HEK293 (cell line): ENCODE measurements at regions not wholly inside any gene's neighbourhood (a gene's known extent, or its start where the extent isn't known, plus 50 kb on each side); places are given as distances from the start of the nearest gene placed in this dataset.
A peak's percentile ranks its signal among the peaks of the same experiment; 100 is the strongest.

ENCODE experiments used
- CTCF ChIA-PET: fragments of 350-600 bp; formaldehyde crosslinking; extraction: SDS; loops from one replicate; lab custom pipeline; 2021; ENCODE audit warnings: antibody characterized with exemption; lab: Yijun Ruan, JAX
- POLR2A ChIA-PET: fragments of 300-600 bp; formaldehyde crosslinking; extraction: SDS; loops from one replicate; lab custom pipeline; 2020; ENCODE audit warnings: antibody characterized with exemption, inconsistent platforms; lab: Yijun Ruan, JAX
- H3K27ac ChIP-seq: fragments of 200-500 bp; sonication (Bioruptor generic); 2 replicates; pipeline ENCODE4 v1.5.1; 2014; ENCODE audit warnings: low read depth, low read length, control low read depth, inconsistent platforms; ENCODE audit errors: extremely low read depth
- H3K36me3 ChIP-seq, 2 experiments: fragments of 200-500 bp in 1 of 2; sonication (Bioruptor generic) in 1 of 2; 1 replicate in 1 of 2; 2 replicates in 1 of 2; pipeline ENCODE4 v1.5.1; 2014 to 2017; ENCODE audit warnings: inconsistent platforms in 2 of 2, low read length in 2 of 2; ENCODE audit not compliant: control insufficient read depth in 2 of 2, insufficient read depth in 1 of 2
- H3K4me1 ChIP-seq: fragments of 200-500 bp; sonication (Bioruptor generic); 2 replicates; pipeline ENCODE4 v1.5.1; 2014; ENCODE audit warnings: mild to moderate bottlenecking, low read length, inconsistent platforms; ENCODE audit not compliant: control insufficient read depth, insufficient read depth
- H3K4me3 ChIP-seq: 2 replicates; pipeline ENCODE4 v1.5.1; 2011; ENCODE audit warnings: low read depth, mild to moderate bottlenecking, control low read depth, low read length, moderate library complexity
- H3K9me3 ChIP-seq: fragments of 200-500 bp; sonication (Bioruptor generic); 2 replicates; pipeline ENCODE4 v1.5.1; 2014; ENCODE audit warnings: low read depth, low read length, inconsistent platforms; ENCODE audit not compliant: control insufficient read depth, insufficient read depth
- GFI1B ChIP-seq: fragments of 450-650 bp; formaldehyde crosslinking; IDR thresholded peaks from 2 replicates; pipeline ENCODE4 v1.5.1; 2016; ENCODE audit warnings: missing biosample characterization, missing genetic modification characterization
- KLF1 ChIP-seq: fragments of 450-650 bp; formaldehyde crosslinking; IDR thresholded peaks from 2 replicates; pipeline ENCODE4 v1.5.1; 2016; ENCODE audit warnings: missing biosample characterization, missing genetic modification characterization
- KLF8 ChIP-seq: fragments of 450-650 bp; formaldehyde crosslinking; IDR thresholded peaks from 2 replicates; pipeline ENCODE4 v1.5.1; 2016; ENCODE audit warnings: missing biosample characterization, missing genetic modification characterization
- OVOL3 ChIP-seq: fragments of 450-650 bp; formaldehyde crosslinking; IDR thresholded peaks from 2 replicates; pipeline ENCODE4 v1.5.1; 2016; ENCODE audit warnings: missing biosample characterization, missing genetic modification characterization
- PRDM6 ChIP-seq: fragments of 450-650 bp; formaldehyde crosslinking; IDR thresholded peaks from 2 replicates; pipeline ENCODE4 v1.5.1; 2017; ENCODE audit warnings: missing biosample characterization, missing genetic modification characterization
- SP2 ChIP-seq: fragments of 450-650 bp; formaldehyde crosslinking; IDR thresholded peaks from 2 replicates; pipeline ENCODE4 v1.5.1; 2016; ENCODE audit warnings: missing biosample characterization, missing genetic modification characterization
- SP3 ChIP-seq: fragments of 450-650 bp; formaldehyde crosslinking; IDR thresholded peaks from 2 replicates; pipeline ENCODE4 v1.5.1; 2016; ENCODE audit warnings: missing biosample characterization, missing genetic modification characterization
- YY1 ChIP-seq: fragments of 450-650 bp; formaldehyde crosslinking; IDR thresholded peaks from 2 replicates; pipeline ENCODE4 v1.5.1; 2018; ENCODE audit warnings: missing biosample characterization, missing genetic modification characterization
- ZBTB20 ChIP-seq: fragments of 450-650 bp; formaldehyde crosslinking; IDR thresholded peaks from 2 replicates; pipeline ENCODE4 v1.5.1; 2016; ENCODE audit warnings: missing biosample characterization, missing genetic modification characterization
- ZBTB48 ChIP-seq: fragments of 450-650 bp; formaldehyde crosslinking; IDR thresholded peaks from 2 replicates; pipeline ENCODE4 v1.5.1; 2016; ENCODE audit warnings: missing biosample characterization, missing genetic modification characterization
- ZBTB7A ChIP-seq: fragments of 450-650 bp; formaldehyde crosslinking; IDR thresholded peaks from 2 replicates; pipeline ENCODE4 v1.5.1; 2016; ENCODE audit warnings: low read depth, missing biosample characterization, missing genetic modification characterization
- ZNF112 ChIP-seq: fragments of 450-650 bp; formaldehyde crosslinking; IDR thresholded peaks from 2 replicates; pipeline ENCODE4 v1.5.0; 2017; ENCODE audit warnings: missing biosample characterization, missing genetic modification characterization
- ZNF341 ChIP-seq: fragments of 450-650 bp; formaldehyde crosslinking; IDR thresholded peaks from 2 replicates; pipeline ENCODE4; 2016; ENCODE audit warnings: low read depth, missing biosample characterization, missing genetic modification characterization
- ZNF391 ChIP-seq: fragments of 450-650 bp; formaldehyde crosslinking; IDR thresholded peaks from 2 replicates; pipeline ENCODE4 v1.5.1; 2016; ENCODE audit warnings: low read depth, missing biosample characterization, missing genetic modification characterization, borderline replicate concordance
- ZNF530 ChIP-seq: fragments of 450-650 bp; formaldehyde crosslinking; IDR thresholded peaks from 2 replicates; pipeline ENCODE4 v1.5.1; 2016; ENCODE audit warnings: low read depth, missing biosample characterization, missing genetic modification characterization
- ZNF639 ChIP-seq: fragments of 450-650 bp; formaldehyde crosslinking; IDR thresholded peaks from 2 replicates; pipeline ENCODE4 v1.5.1; 2016; ENCODE audit warnings: missing biosample characterization, missing genetic modification characterization
- ZNF660 ChIP-seq: fragments of 450-650 bp; IDR thresholded peaks from 2 replicates; pipeline ENCODE4 v1.5.1; 2018; ENCODE audit warnings: missing biosample characterization, mild to moderate bottlenecking, missing genetic modification characterization
- ZNF792 ChIP-seq: fragments of 450-650 bp; formaldehyde crosslinking; IDR thresholded peaks from 2 replicates; pipeline ENCODE4 v1.5.1; 2016; ENCODE audit warnings: missing biosample characterization, missing genetic modification characterization
- ZXDB ChIP-seq: fragments of 450-650 bp; formaldehyde crosslinking; IDR thresholded peaks from 2 replicates; pipeline ENCODE4 v1.5.1; 2016; ENCODE audit warnings: missing biosample characterization, missing genetic modification characterization
- TF ChIP-seq, protein P1 (sequence below): fragments of 450-650 bp; formaldehyde crosslinking; IDR thresholded peaks from 2 replicates; pipeline ENCODE4 v1.5.1; 2017; ENCODE audit warnings: missing biosample characterization, mild to moderate bottlenecking, missing genetic modification characterization, moderate library complexity
- TF ChIP-seq, protein P2 (sequence below): fragments of 450-650 bp; formaldehyde crosslinking; IDR thresholded peaks from 2 replicates; pipeline ENCODE4 v1.5.1; 2016; ENCODE audit warnings: missing biosample characterization, missing genetic modification characterization, borderline replicate concordance
- TF ChIP-seq, protein P3 (sequence below): fragments of 450-650 bp; formaldehyde crosslinking; IDR thresholded peaks from 2 replicates; pipeline ENCODE4 v1.5.1; 2016; ENCODE audit warnings: missing biosample characterization, missing genetic modification characterization

- TF ChIP-seq, protein P1, sequence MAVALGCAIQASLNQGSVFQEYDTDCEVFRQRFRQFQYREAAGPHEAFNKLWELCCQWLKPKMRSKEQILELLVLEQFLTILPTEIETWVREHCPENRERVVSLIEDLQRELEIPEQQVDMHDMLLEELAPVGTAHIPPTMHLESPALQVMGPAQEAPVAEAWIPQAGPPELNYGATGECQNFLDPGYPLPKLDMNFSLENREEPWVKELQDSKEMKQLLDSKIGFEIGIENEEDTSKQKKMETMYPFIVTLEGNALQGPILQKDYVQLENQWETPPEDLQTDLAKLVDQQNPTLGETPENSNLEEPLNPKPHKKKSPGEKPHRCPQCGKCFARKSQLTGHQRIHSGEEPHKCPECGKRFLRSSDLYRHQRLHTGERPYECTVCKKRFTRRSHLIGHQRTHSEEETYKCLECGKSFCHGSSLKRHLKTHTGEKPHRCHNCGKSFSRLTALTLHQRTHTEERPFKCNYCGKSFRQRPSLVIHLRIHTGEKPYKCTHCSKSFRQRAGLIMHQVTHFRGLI: no peak
- TF ChIP-seq GFI1B (tag by site-specific recombination) (no peak), ZXDB (tag by site-specific recombination) (no peak), ZNF792 (tag by site-specific recombination) (no peak), YY1 (tag by site-specific recombination) (no peak), ZNF341 (tag by site-specific recombination) (peak; percentile 64)
- TF ChIP-seq, protein P2, sequence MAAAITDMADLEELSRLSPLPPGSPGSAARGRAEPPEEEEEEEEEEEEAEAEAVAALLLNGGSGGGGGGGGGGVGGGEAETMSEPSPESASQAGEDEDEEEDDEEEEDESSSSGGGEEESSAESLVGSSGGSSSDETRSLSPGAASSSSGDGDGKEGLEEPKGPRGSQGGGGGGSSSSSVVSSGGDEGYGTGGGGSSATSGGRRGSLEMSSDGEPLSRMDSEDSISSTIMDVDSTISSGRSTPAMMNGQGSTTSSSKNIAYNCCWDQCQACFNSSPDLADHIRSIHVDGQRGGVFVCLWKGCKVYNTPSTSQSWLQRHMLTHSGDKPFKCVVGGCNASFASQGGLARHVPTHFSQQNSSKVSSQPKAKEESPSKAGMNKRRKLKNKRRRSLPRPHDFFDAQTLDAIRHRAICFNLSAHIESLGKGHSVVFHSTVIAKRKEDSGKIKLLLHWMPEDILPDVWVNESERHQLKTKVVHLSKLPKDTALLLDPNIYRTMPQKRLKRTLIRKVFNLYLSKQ (tag by site-specific recombination): no peak
Observed at GRCh38 chr15:70495991-70496599, 267.3 kb downstream of the UACA start (continued).

DNA sequence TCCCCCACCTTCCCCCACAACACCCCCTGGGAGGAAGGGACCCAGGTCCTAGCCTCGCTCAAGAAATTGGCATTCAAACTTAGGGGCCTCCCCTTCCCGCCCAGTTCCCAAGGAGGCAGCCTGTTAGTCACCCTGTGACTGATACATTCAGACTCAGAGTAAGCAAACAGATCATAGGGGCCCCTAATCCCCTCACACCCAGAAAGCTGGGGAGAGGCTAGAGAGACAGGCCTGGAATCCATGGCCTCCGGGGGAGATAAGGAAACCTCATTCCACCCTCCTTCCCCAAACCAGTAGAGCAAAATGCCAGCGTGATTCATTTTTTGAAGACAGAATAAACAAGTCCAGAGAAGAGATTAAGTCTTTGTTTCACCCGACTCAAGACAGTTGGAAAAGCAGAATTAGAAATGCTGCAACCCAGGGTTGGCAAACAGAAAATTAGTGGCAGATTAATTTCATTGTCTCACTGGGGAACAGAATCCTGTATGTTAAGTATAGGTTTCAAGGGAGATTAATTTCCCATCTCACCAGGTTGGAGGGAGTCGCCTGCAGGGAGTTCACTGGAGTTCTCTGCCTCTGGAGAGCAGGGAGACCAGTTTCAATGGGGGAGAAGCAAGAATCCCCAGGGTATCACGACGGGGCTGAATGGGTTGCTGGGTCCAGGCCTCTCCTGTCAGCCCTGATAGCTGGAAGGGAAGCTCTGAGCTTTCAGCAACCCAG is 268.3 kb downstream of the UACA start:
- CTCF ChIA-PET: interaction anchor here (1.0 to 2.8 kb wide), 5 partner anchors 9 to 90 kb away, joined by 4 to 15 read pairs (median 9); no protein-coding TSS in a partner anchor
- H3K4me3 ChIP-seq: no peak overlapping the region
- POLR2A ChIA-PET: interaction anchor here (0.7 to 3.3 kb wide), 2 partner anchors 12 to 85 kb away, joined by 3 to 43 read pairs; no protein-coding TSS in a partner anchor
- no peaks in the 10 kb centered on the region for H3K36me3 ChIP-seq
- peak overlapping the region; percentile 94 for H3K27ac ChIP-seq
- peaks cover 40% of the 10 kb centered on the region for H3K4me1 ChIP-seq
- H3K9me3 ChIP-seq: no peaks in the 10 kb centered on the region
- TF ChIP-seq ZNF112 (tag by site-specific recombination): no peak
- TF ChIP-seq SP3 (tag by site-specific recombination): peak; percentile 69
- peak; percentile 39 for TF ChIP-seq SP2 (tag by site-specific recombination)
- TF ChIP-seq ZNF660: peak; percentile 92
- TF ChIP-seq ZNF391 (tag by site-specific recombination): 0 out of 2 replicates have a peak, but pooled peaks have one; percentile 30
- peak; percentile 50; the same call in 1 of the 2 replicates for TF ChIP-seq ZNF639 (tag by site-specific recombination)
- peak; percentile 90 for TF ChIP-seq ZBTB48 (tag by site-specific recombination)
- 0 out of 2 replicates have a peak, but pooled peaks have one; percentile 51 for TF ChIP-seq OVOL3 (tag by site-specific recombination)
- peak; percentile 94 for TF ChIP-seq ZBTB20 (tag by site-specific recombination)
- TF ChIP-seq, protein P3, sequence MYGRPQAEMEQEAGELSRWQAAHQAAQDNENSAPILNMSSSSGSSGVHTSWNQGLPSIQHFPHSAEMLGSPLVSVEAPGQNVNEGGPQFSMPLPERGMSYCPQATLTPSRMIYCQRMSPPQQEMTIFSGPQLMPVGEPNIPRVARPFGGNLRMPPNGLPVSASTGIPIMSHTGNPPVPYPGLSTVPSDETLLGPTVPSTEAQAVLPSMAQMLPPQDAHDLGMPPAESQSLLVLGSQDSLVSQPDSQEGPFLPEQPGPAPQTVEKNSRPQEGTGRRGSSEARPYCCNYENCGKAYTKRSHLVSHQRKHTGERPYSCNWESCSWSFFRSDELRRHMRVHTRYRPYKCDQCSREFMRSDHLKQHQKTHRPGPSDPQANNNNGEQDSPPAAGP: peak; percentile 99
- peak; percentile 79 for TF ChIP-seq PRDM6
- peak; percentile 98 for TF ChIP-seq KLF1 (tag by site-specific recombination)
- no peak for TF ChIP-seq ZBTB7A
- peak; percentile 66 for TF ChIP-seq ZXDB (tag by site-specific recombination)
- no peak for TF ChIP-seq ZNF530
- 0 out of 2 replicates have a peak, but pooled peaks have one; percentile 24 for TF ChIP-seq GFI1B (tag by site-specific recombination)
- peak; percentile 58; the same call in 1 of the 2 replicates for TF ChIP-seq KLF8 (tag by site-specific recombination)
